Kidney epithelial cell (primary cell): ENCODE measurements at regions not wholly inside any gene's neighbourhood (a gene's known extent, or its start where the extent isn't known, plus 50 kb on each side); places are given as distances from the start of the nearest gene placed in this dataset.

Source experiments
- DNase-seq: peaks from one replicate; pipeline ENCODE4 v3.0.0-alpha.2; 2010; ENCODE audit warnings: low read depth
- H3K27me3 ChIP-seq: 2 replicates; pipeline ENCODE4 v1.6.0; 2011; ENCODE audit warnings: low read length; ENCODE audit not compliant: control insufficient read depth, insufficient read depth
- H3K36me3 ChIP-seq: 2 replicates; pipeline ENCODE4 v1.5.1; 2011; ENCODE audit warnings: low read length; ENCODE audit not compliant: control insufficient read depth, insufficient read depth
- H3K4me3 ChIP-seq: 2 replicates; pipeline ENCODE4 v1.5.1; 2011; ENCODE audit warnings: low read depth, mild to moderate bottlenecking, control low read depth, low read length
- TF ChIP-seq, protein P1 (sequence below): IDR thresholded peaks from 2 replicates; pipeline ENCODE4 v1.5.1; 2011; ENCODE audit warnings: mild to moderate bottlenecking, moderate library complexity, low read length, control low read depth, inconsistent platforms; ENCODE audit not compliant: insufficient read depth, poor library complexity, severe bottlenecking

DNA sequence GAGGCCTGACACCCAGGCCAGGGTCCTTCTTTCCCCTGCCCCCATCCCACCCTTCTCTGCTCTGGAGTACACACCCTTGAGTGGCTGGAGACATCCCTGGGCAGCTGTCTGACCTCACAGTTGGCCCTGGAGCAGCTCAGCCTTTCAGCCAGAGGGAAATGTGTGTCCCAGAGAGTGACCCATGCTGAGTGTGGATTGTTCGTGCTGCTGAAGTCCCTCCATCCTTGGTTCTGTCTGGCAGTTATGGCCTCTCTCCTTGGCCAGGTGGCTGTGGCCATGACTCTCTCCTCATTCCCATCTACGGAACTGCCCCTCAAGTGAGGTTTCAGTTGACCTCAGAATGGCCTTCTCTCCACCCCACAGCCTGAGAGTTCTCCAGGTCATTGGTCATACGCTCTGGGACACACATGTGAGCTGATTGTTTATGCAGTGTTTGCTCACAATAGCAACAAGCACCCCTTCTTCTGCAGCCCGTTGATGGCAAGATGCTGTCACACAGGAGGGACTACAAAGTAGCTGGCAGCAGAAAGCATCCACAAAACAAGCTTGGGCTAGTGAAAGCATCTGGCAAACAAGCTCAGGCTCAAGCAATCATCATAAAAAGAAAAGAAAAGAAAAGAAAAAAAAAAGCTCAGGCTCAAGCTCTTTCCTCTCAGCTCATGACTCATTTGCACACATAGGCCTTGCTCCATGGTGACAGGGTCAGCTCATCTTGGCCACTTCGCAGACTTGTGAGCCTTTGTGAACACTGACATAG is 55.3 kb upstream of the ITGA11 start:
- Histone ChIP-seq H3K4me3 (no peak overlapping the region), H3K27me3 (peaks cover 2% of the 10 kb centered on the region), H3K36me3 (no peaks in the 10 kb centered on the region)
- TF ChIP-seq, protein P1, sequence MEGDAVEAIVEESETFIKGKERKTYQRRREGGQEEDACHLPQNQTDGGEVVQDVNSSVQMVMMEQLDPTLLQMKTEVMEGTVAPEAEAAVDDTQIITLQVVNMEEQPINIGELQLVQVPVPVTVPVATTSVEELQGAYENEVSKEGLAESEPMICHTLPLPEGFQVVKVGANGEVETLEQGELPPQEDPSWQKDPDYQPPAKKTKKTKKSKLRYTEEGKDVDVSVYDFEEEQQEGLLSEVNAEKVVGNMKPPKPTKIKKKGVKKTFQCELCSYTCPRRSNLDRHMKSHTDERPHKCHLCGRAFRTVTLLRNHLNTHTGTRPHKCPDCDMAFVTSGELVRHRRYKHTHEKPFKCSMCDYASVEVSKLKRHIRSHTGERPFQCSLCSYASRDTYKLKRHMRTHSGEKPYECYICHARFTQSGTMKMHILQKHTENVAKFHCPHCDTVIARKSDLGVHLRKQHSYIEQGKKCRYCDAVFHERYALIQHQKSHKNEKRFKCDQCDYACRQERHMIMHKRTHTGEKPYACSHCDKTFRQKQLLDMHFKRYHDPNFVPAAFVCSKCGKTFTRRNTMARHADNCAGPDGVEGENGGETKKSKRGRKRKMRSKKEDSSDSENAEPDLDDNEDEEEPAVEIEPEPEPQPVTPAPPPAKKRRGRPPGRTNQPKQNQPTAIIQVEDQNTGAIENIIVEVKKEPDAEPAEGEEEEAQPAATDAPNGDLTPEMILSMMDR, result no peak
- DNase-seq, result no peak

DNA sequence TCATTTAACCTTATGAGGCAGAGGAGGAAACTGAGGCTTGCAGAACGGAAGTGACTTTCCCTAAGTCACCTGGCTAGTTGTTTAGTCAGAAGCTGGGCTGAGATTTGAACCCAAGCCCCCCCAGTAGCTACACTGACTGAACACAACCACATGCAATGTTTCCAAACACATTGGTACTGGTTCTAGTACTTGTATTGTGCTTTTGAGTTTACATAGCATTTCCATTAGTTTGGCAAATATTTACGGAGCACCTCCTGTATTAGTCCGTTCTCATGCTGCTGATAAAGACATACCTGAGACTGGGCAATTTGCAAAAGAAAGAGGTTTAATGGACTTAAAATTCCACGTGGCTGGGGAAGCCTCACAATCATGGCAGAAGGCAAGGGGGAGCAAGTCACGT is 56.3 kb upstream of the ITGA11 start:
- no peaks in the 10 kb centered on the region for H3K27me3 ChIP-seq
- no peaks in the 10 kb centered on the region for H3K36me3 ChIP-seq
- TF ChIP-seq, protein P1, result no peak
- no peak for DNase-seq
- no peak overlapping the region for H3K4me3 ChIP-seq

GRCh38 chr15:68488966-68489365 is 57.0 kb upstream of the ITGA11 start:
- no peaks in the 10 kb centered on the region for H3K27me3 ChIP-seq
- H3K36me3 ChIP-seq, result no peaks in the 10 kb centered on the region
- no peak overlapping the region for H3K4me3 ChIP-seq
- TF ChIP-seq, protein P1, result no peak
- peak; percentile 58 for DNase-seq

DNA sequence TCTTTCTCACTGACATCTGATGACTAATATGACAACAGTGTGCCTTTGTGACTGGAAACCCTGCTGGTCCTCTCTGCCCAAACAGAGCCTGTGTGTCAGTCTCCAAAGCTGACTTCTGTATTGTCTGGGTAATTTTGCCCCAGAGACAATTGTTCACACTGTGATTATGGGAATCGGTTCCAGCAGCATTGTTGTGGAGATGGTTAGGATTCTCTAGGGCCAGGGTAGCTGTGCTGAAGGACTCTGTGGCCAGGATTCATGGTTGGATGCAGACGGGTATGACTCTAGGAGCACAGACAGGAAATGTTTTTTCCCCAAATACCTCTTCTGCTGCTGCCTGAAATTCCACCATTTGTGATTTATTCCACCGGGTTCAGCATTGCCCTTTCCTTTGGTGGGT is 57.5 kb upstream of the ITGA11 start:
- Histone ChIP-seq H3K36me3 (no peaks in the 10 kb centered on the region), H3K4me3 (no peak overlapping the region), H3K27me3 (no peaks in the 10 kb centered on the region)
- DNase-seq, result no peak
- TF ChIP-seq, protein P1, result no peak

DNA sequence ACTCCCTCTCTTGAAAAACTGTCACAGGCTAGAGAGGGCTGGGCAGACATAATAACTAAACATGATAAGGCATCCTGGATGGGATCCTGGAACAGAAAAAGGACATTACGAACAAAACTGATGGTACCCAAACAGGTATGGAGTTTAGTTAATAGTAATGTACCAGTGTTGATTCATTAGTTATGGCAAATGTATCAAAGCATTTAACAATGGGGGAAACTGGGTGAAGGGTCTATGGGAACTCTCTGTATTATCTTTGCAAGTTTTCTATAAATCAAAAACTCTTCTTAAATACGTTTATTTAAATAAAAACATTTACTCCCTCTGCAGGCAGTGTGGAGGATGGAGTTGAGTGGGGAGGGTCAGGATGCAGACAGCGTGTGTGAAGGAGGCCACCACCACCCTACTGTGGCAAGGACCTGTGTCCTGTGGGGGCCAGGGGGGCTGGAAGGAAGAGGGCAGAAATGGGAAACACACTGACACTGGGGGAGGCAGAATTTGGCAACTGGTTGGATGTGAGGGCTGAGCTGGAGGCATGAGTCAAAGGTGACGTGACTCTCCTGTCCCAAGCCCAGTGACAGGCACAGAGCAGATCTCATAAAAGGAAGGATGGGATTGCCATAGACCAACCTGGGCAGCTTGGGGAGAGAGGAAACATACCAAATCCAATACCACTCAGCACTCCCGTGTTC is 59.6 kb upstream of the ITGA11 start:
- Histone ChIP-seq H3K36me3 (no peaks in the 10 kb centered on the region), H3K4me3 (no peak overlapping the region), H3K27me3 (no peaks in the 10 kb centered on the region)
- DNase-seq, result no peak
- TF ChIP-seq, protein P1, result no peak
